ENCODE measurements at regions not wholly inside any gene's neighbourhood (a gene's known extent, or its start where the extent isn't known, plus 50 kb on each side); places are given as distances from the start of the nearest gene placed in this dataset.
"Not testable (repeated sequence)": the region's sequence is repeated elsewhere in the genome, so short reads cannot be mapped to it uniquely, and the experiment has no call there.

- no peak for DNase-seq (ENCODE audit: low read depth)
These were observed 112.1 kb upstream of the LDB2 start for GRCh38 chr4:17010426-17011087.

- no peak for DNase-seq (ENCODE audit: low read depth)
These were observed 111.5 kb upstream of the LDB2 start for GRCh38 chr4:17009871-17010367.

DNA sequence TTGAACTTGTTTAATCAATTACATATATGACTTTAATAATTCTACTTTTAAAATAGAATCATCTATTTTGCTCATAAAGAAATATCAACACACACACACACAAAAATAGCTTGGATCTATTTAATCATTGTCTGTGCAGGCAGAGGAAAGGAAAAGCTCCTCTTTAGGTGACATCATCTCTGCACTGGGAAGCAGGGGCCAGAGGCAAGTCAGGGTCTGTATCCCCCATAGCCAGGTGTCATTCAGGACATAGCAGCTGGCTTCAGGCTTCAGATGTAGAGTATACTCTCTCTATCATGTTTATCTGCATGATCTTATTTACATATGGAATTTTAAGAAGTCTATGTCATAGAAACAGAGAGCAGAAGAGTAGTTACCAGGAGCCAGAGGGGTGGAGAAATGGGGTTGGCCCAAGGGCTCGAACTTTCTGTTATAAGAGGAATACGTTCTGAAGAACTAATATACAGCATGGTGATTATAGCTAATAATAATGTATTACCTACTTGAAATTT is 110.4 kb upstream of the LDB2 start:
- DNase-seq (ENCODE audit: low read depth) = no peak

DNA sequence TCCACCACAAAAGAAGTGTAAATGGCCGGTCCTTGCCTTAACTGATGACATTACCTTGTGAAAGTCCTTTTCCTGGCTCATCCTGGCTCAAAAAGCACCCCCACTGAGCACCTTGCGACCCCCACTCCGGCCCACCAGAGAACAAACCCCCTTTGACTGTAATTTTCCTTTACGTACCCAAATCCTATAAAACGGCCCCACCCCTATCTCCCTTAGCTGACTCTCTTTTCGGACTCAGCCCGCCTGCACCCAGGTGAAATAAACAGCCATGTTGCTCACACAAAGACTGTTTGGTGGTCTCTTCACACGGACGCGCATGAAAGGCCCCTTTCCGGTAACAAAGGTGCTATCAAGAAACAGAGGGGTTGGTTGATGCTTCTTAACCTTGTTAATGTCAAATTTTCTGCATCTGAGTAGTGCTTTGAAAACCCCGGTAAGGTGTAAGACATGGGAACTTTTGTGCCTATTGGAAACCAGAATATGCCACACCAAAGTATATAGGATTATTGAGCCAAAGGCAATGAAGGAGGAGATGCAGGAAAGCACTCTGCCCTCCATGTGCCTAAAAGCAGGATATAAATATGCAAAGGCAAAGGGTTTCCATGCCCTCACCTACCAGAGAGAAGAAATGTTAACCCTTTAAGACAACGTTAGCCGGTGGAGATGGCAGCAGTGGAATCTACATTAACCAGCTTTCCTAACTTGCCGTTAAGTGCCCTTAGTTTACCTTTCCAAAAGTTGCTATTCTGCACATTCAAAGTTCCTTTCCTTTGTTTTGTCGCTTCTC is 105.4 kb upstream of the LDB2 start:
- not testable (repeated sequence) for DNase-seq (ENCODE audit: low read depth)

DNA sequence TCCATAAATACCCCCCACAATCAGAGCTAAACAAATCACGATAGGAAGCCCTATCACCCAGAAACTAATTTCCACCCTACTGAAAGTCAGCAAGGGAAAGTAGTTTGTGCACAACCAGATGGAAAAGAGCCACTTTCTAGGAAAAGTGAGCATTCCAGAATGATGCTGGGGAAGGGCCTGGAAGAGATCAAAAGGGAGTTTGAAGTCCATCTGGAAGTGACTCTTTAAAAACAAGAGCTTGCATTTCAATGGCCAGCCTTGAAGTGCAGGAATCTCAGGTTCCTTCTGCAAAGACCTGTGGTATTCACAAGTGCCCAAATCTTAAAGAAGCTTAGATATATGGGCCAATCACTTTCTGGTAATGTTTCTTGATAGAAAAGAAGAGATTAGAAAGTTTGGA is 97.0 kb upstream of the LDB2 start:
- no peak for DNase-seq (ENCODE audit: low read depth)

DNA sequence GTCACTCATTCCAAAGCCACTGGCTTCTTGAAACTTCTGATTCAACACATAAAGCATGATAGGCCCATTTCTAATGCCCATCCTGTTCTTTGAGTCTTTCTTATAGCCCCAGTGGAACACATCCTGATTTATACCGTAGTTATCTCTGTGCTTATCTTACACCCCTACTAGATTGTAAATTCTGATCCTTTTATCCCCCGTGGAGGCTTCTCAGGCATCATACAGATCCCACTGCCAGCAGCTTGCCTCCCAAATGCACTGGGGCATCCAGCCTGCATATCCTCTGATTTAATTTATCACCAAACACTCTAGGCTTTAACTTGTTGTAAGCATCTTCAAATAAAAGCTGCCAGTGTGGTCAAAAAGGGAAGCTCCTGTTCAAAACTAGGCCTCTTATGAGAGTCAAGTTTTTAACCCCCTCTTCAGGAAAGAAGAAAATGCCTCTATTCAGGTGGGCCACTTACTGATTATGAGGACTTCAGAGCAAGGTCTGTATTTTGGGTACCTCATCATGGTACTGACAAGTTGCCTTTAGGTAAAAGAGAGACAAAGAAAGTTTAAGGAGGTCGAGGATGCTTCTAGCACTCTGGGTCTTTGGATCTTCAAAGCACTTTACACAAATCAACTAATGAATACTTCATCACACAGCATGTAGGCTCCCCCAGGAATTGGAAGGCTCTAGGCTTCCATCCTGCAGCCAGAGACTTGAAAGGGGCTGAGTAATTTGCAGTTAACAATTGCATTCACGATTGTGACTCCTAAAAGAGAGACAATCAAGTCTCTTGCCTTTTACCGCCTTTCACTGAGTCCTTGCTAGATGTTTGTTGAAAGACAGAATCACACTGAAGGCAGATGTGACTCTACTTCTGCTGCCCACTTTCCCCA is 95.8 kb upstream of the LDB2 start:
- DNase-seq (ENCODE audit: low read depth) = no peak

- DNase-seq (ENCODE audit: low read depth) = no peak
These were observed 94.3 kb upstream of the LDB2 start for GRCh38 chr4:16992566-16993225.

GRCh38 chr4:16991450-16991849 is 93.0 kb upstream of the LDB2 start:
- DNase-seq (ENCODE audit: low read depth) = no peak

- DNase-seq (ENCODE audit: low read depth) = no peak
These were observed 90.9 kb upstream of the LDB2 start for GRCh38 chr4:16989371-16989770.

- no peak for DNase-seq (ENCODE audit: low read depth)
These were observed 90.4 kb upstream of the LDB2 start for GRCh38 chr4:16988814-16989213.

DNA sequence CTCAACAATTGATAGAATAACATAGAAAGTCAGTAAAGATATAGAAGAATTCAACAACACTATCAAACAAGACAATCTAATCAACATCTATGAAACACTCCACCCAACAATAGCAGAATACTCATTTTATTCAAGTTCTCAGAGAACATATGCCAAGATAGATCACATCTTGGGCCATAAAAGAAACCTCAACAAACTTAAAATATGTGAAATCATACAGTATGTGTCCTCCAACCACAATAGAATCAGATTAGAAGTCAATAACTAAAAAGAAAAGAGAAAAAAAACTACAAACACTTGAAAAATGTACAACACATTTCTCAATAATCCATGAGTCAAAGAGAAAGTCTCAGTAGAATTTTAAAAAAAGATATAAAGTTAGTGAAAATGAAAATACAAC is 78.6 kb upstream of the LDB2 start:
- no peak for DNase-seq (ENCODE audit: low read depth)

- DNase-seq (ENCODE audit: low read depth) = no peak
These were observed 71.3 kb upstream of the LDB2 start for GRCh38 chr4:16969696-16970135.

DNA sequence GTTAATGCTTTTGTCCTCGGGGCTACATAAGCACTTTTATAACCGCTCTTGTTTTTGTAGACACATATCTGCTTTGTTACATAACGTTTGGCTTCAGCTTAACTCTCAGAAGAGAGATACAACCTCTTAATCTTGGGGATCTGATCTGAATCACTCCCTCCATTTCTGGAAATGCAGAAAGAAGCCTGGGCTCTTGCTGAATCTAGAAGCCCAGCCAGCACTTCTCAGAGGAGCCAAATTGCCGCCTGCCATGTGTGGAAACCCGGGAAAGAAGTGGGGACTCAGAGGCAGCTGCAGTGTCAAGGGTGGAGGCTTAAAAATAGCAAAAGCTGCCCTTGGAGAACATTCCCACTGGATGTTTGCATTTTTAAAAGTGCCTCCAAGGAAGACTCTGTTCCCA is 69.3 kb upstream of the LDB2 start:
- DNase-seq (ENCODE audit: low read depth) = no peak

GRCh38 chr4:16959305-16959704 is 60.9 kb upstream of the LDB2 start:
- DNase-seq (ENCODE audit: low read depth) = no peak

DNA sequence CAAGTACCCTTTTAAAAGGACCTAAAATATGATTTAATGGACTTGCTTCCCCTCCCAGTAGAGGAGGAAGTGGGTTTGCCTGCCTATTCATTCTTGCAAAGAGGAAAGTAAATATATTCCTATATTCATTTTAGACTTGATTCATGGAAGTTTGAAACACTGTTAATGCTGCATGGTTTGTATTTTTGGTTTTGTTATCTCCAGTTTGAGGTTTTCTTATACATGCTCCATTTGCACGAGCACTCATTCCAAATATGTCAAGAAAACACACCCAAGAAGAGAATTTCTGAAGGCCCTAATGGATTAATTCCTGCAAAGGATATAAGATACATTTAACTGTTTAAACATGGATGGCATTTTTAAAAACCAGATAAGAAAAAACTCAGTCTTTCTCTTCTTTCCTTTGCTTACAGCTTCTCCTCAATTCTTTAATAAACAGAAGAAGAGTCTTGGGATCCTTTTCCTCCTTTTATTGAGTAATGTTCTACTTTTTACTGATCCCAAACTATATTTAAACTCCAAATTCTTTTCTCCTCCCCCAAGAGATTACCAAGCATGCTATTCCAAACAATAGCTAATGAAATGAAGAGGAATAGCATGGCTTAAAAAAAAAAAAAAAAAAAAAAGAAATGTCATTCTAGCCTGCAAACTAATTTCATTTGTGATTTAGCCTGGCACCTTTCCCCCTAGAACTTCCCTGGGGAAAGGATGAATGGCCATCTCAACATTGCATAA is 54.6 kb upstream of the LDB2 start:
- DNase-seq (ENCODE audit: low read depth) = no peak

GRCh38 chr4:16952462-16952871 is 54.0 kb upstream of the LDB2 start:
- no peak for DNase-seq (ENCODE audit: low read depth)
